ENCODE measurements at regions not wholly inside any gene's neighbourhood (a gene's known extent, or its start where the extent isn't known, plus 50 kb on each side); places are given as distances from the start of the nearest gene placed in this dataset.

DNA sequence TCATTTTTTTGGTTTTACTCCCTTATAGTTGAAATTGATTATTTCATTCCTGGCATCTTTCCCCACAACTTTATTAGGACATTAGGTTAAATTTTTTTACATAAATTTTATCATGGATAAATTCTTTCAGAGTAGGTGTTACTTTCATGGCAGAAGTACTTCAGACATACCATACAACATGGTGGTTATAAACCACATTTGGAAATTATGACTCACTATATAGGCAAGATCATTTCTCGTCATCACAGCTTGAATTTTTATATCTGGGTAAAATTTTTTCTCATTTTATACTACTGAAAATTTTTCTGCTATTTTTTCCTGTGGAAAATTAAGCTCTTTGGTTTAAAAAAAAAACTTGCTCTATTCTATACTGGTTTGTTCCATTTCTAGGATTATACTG is 111.9 kb upstream of the COL5A2 start:
- TF ChIP-seq, protein P1, sequence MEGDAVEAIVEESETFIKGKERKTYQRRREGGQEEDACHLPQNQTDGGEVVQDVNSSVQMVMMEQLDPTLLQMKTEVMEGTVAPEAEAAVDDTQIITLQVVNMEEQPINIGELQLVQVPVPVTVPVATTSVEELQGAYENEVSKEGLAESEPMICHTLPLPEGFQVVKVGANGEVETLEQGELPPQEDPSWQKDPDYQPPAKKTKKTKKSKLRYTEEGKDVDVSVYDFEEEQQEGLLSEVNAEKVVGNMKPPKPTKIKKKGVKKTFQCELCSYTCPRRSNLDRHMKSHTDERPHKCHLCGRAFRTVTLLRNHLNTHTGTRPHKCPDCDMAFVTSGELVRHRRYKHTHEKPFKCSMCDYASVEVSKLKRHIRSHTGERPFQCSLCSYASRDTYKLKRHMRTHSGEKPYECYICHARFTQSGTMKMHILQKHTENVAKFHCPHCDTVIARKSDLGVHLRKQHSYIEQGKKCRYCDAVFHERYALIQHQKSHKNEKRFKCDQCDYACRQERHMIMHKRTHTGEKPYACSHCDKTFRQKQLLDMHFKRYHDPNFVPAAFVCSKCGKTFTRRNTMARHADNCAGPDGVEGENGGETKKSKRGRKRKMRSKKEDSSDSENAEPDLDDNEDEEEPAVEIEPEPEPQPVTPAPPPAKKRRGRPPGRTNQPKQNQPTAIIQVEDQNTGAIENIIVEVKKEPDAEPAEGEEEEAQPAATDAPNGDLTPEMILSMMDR (conservative IDR thresholded peaks at IDR 0.05; ENCODE audit: low read depth, low read length) = no peak
- TF ChIP-seq MAFK (IDR thresholded peaks at IDR 0.05; ENCODE audit: low read depth, low read length) = no peak
- TF ChIP-seq, protein P2, sequence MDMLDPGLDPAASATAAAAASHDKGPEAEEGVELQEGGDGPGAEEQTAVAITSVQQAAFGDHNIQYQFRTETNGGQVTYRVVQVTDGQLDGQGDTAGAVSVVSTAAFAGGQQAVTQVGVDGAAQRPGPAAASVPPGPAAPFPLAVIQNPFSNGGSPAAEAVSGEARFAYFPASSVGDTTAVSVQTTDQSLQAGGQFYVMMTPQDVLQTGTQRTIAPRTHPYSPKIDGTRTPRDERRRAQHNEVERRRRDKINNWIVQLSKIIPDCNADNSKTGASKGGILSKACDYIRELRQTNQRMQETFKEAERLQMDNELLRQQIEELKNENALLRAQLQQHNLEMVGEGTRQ (IDR thresholded peaks at IDR 0.05; ENCODE audit: low read depth, low read length) = no peak
- TF ChIP-seq MAZ (IDR thresholded peaks at IDR 0.05; ENCODE audit: borderline replicate concordance, low read depth, low read length) = no peak
- no peak for TF ChIP-seq POLR2A (IDR thresholded peaks at IDR 0.05; ENCODE audit: low read depth, low read length)
- no peak for TF ChIP-seq RCOR1 (IDR thresholded peaks at IDR 0.05; ENCODE audit: insufficient replicate concordance, low read length)
- TF ChIP-seq SMC3 (IDR thresholded peaks at IDR 0.05; ENCODE audit: low read depth, low read length) = no peak
- TF ChIP-seq MXI1 (IDR thresholded peaks at IDR 0.05; ENCODE audit: borderline replicate concordance, low read depth, low read length) = no peak

Data from IMR-90 (cell line).